ENCODE measurements at regions not wholly inside any gene's neighbourhood (a gene's known extent, or its start where the extent isn't known, plus 50 kb on each side); places are given as distances from the start of the nearest gene placed in this dataset. TPM values are rescaled to one million over a fixed set of nuclear protein-coding genes. Genes with fewer than 3 reads are reported as not detected.
"Not testable (repeated sequence)": the region's sequence is repeated elsewhere in the genome, so short reads cannot be mapped to it uniquely, and the experiment has no call there.

DNA sequence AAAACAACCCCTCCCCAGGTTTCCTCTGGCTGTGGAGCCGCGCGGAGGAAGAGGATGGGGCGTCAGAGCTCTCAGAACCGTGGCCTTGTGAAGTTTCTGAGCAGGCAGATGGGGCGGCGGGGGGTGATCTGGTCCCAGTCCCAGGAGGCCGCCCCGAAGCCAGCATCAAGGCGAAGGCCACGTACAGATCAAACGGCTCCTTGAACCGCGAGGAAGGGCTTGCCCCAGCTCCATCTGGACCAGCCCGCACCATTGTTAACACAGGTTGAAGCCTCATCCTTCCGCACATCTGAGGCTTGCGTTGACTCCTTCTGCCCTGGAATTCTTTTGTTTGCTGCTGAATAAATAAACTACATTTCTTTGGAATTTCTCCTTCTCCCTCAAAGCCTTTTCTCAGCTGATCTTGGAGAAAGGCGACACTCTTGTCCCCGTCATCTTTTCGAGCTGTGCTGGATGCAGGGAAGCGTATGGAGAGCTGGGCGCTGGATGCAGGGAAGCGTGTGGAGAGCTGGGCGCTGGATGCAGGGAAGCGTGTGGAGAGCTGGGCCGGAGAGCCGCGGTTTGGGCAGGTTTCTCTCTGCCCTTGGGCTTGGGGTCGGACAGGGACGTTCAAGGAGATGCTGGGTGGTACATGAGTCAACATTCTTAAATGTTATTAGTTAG, 53.6 kb upstream of the METTL9 start:
- intact Hi-C loops (cut with micrococcal nuclease; ENCODE audit: unreplicated experiment); H3K9me3 ChIP-seq (replicated peaks; ENCODE audit: control insufficient read depth, insufficient read depth, low read length); in situ Hi-C loops (cut with MboI); SMC1A ChIA-PET (ENCODE audit: uncharacterized antibody, unreplicated experiment); POLR2A ChIA-PET; H3K4me3 ChIP-seq; FAIRE-seq; DNase-seq (ENCODE audit: low read depth, low spot score); H2AFZ ChIP-seq (ENCODE audit: control insufficient read depth, low read depth, low read length); H3K4me1 ChIP-seq (ENCODE audit: control insufficient read depth, insufficient read depth, low read length); BruUV-seq (replicated peaks); ATAC-seq; H3K27me3 ChIP-seq (replicated peaks in 1 of 2; ENCODE audit: control insufficient read depth in 2 of 2, insufficient read depth in 2 of 2, low read length in 1 of 2); H3K27ac ChIP-seq (ENCODE audit: control insufficient read depth, insufficient read depth); H3K9ac ChIP-seq (ENCODE audit: control insufficient read depth, insufficient read depth, low read length); H3K4me2 ChIP-seq (ENCODE audit: control insufficient read depth, insufficient read depth); H3K79me2 ChIP-seq (ENCODE audit: control insufficient read depth, insufficient read depth, low read length); CTCF ChIA-PET; H4K20me1 ChIP-seq (ENCODE audit: control insufficient read depth, insufficient read depth); RAD21 ChIA-PET (ENCODE audit: unreplicated experiment); H3K36me3 ChIP-seq (ENCODE audit: control insufficient read depth in 2 of 2, insufficient read depth in 2 of 2, low read length in 1 of 2): not testable (repeated sequence)
- WGBS (ENCODE audit: insufficient coverage, insufficient replicate concordance, low lambda C conversion rate, missing lambda C conversion rate), result 87% methylated on average over 30 of the region's 30 CpGs

DNA sequence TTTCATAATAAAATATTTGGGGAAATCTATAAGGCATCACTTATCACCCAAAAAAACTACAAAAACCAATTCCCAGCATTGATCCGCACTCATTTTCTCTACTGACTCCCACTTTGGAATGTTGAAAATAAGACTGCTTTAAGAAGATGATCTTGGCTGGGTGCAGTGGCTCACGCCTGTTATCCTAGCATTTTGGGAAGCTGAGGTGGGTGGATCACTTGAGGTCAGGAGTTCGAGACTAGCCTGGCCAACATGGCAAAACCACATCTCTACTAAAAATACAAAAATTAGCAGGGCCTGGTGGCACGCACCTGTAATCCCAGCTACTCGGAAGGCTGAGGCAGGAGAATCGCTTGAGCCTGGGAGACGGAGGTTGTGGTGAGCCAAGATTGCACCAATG, 50.0 kb upstream of the METTL9 start:
- H3K9me3 ChIP-seq (replicated peaks; ENCODE audit: control insufficient read depth, insufficient read depth, low read length); BruUV-seq (replicated peaks); H2AFZ ChIP-seq (ENCODE audit: control insufficient read depth, low read depth, low read length); ATAC-seq; CTCF ChIA-PET; H3K27me3 ChIP-seq (replicated peaks in 1 of 2; ENCODE audit: control insufficient read depth in 2 of 2, insufficient read depth in 2 of 2, low read length in 1 of 2); DNase-seq (ENCODE audit: low read depth, low spot score); H3K36me3 ChIP-seq (ENCODE audit: control insufficient read depth in 2 of 2, insufficient read depth in 2 of 2, low read length in 1 of 2); POLR2A ChIA-PET; H3K27ac ChIP-seq (ENCODE audit: control insufficient read depth, insufficient read depth); H3K4me3 ChIP-seq; RAD21 ChIA-PET (ENCODE audit: unreplicated experiment); FAIRE-seq; H3K79me2 ChIP-seq (ENCODE audit: control insufficient read depth, insufficient read depth, low read length); intact Hi-C loops (cut with micrococcal nuclease; ENCODE audit: unreplicated experiment); H3K9ac ChIP-seq (ENCODE audit: control insufficient read depth, insufficient read depth, low read length); H4K20me1 ChIP-seq (ENCODE audit: control insufficient read depth, insufficient read depth); SMC1A ChIA-PET (ENCODE audit: uncharacterized antibody, unreplicated experiment); in situ Hi-C loops (cut with MboI); H3K4me1 ChIP-seq (ENCODE audit: control insufficient read depth, insufficient read depth, low read length); H3K4me2 ChIP-seq (ENCODE audit: control insufficient read depth, insufficient read depth): not testable (repeated sequence)
- WGBS (ENCODE audit: insufficient coverage, insufficient replicate concordance, low lambda C conversion rate, missing lambda C conversion rate), result 66% methylated on average over 7 of the region's 7 CpGs

Small RNA genes lying in the stretch of these regions (microRNA-seq; reads per million reads assigned to microRNA genes)
- not detected for gene MIR3680-1

Small RNA genes lying in the stretch of these regions (small RNA-seq; reads per million reads assigned to genes)
- gene MIR3680-1, result not detected

Measured in GM12878 (cell line).